GM12873 (cell line): ENCODE measurements at regions not wholly inside any gene's neighbourhood (a gene's known extent, or its start where the extent isn't known, plus 50 kb on each side); places are given as distances from the start of the nearest gene placed in this dataset.
A peak's percentile ranks its signal among the peaks of the same experiment; 100 is the strongest.

ENCODE experiments used
- CTCF ChIP-seq: IDR thresholded peaks from 2 replicates; pipeline ENCODE4 v1.5.1; 2012; ENCODE audit warnings: low read depth, mild to moderate bottlenecking, moderate library complexity, low read length, control low read depth; ENCODE audit not compliant: insufficient read depth; ENCODE audit errors: missing control alignments

GRCh38 chr3:182245059-182245458 is 533.3 kb downstream of the SOX2 start:
- no peak for TF ChIP-seq CTCF

GRCh38 chr3:182246870-182247269 is 535.1 kb downstream of the SOX2 start:
- TF ChIP-seq CTCF, result no peak

- TF ChIP-seq CTCF, result peak; percentile 25
Observed at GRCh38 chr3:182248349-182248880, 536.7 kb downstream of the SOX2 start.

- TF ChIP-seq CTCF, result no peak
Observed at GRCh38 chr3:182252802-182253201, 540.5 kb upstream of the ATP11B start.

- TF ChIP-seq CTCF, result no peak
Observed at GRCh38 chr3:182255158-182255557, 538.1 kb upstream of the ATP11B start.

- no peak for TF ChIP-seq CTCF
Observed at GRCh38 chr3:182257361-182257760, 535.9 kb upstream of the ATP11B start.

GRCh38 chr3:182258538-182259177 is 534.6 kb upstream of the ATP11B start:
- peak; percentile 44 for TF ChIP-seq CTCF

GRCh38 chr3:182259579-182259978 is 533.7 kb upstream of the ATP11B start:
- no peak for TF ChIP-seq CTCF
